Activated CD4-positive, CD25-positive, alpha-beta regulatory T cell treated with anti-CD3 and anti-CD28 coated beads, Interleukin-2, amount 50 U/mL, for 16 hours (primary cell): ENCODE measurements at regions not wholly inside any gene's neighbourhood (a gene's known extent, or its start where the extent isn't known, plus 50 kb on each side); places are given as distances from the start of the nearest gene placed in this dataset.

ENCODE experiments used
- DNase-seq: peaks from one replicate; pipeline ENCODE4 v3.0.0-alpha.2; 2020; ENCODE audit warnings: low read depth, low spot score

- DNase-seq, result peak; percentile 29
Measured at GRCh38 chr14:50038398-50039119, 77.8 kb downstream of the VCPKMT start.

DNA sequence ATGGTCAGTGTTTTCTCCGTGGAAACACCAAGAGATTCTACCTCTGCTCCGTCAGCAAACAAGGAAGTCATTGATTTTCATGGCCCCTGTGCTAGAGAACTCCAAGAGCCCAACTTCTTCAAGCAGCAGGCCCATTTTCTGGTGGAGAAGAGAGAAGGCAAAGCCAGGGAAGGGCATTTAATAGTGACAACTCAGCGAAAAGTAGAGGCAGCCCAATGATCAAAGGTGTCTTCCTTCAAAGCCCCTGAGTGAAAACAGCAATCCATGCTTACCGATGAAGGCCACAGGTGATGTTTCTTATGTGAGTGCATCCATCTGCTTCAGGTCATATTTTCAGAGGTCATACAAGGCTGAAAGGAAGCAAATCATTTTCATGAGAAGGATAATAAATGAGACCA lies 77.3 kb downstream of the VCPKMT start:
- DNase-seq, result no peak

DNA sequence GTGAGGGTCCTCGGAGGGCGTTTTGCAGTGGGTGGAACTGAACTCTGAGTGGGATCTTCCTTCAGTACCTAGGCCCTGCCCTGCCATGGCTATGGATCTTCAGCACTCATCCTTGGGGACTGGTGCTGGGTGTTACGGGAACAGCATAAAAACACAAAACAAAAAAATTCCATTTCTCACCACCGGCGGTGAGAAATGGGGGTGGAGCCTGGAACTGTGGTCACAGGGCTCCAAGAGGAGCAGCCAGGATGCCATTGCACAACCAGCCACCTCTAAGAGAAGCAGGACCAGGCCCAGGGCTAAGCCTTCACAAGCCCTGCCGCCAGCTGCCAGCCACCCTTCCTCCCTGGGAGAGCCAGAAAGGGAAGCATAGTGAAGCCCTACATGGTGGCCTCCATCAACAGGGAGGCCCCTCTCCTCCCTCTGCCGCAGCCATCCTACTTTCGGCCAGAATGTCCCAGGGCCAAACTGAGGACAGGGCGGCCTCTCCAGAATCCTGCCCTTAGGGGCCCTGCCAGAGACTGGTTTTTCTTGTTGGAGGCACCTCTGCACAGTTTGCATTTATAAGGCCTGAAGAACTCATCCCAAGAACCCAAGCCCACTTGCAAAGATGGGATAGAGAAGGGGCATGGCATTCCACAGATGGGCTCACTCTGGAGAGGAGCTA lies 76.5 kb downstream of the VCPKMT start:
- DNase-seq, result no peak

DNA sequence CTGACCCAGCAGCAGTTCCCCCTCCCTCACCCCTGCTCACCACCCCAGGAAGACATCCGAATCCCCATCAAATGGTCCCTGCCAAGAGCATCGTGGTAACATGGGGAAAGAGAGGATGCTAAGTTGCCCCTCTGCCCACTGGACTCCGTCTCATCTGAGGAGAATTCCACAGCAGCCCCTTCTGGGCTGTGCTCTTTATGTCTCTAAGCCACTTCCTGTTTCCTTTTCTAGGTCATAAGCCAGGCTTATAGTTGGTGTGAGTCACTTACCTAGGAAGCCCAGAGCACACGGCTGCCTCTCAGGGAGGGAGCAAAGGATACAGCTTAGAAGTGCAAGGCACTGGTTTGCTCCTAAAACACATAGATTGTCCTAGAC lies 76.0 kb downstream of the VCPKMT start:
- no peak for DNase-seq

DNA sequence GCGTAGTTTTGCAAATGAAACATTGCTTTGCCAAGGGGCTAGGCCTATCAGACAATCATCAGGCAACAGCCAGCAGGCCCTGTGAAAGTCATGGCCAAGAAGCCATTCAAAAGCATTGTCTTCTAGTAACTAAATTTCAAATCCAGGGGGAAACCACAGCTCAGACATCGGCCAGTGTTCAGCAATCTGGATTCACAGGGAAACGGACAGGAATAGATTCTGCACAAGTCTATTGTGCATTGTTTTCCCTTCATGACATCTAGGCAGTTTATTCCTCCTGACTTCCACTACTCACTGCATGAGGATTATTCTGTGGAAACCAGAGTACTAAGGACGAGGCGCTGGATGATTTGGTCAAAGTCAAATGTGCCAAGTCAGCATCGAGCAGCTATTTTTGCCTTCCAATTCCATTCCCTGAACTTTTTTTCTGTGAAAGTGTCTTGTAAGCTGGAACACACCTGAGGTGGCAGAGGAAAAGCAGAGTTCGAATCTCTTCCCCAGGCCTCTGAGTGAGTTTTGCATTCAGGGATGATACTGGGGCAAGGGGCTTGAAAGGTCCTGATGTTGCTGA lies 75.4 kb downstream of the VCPKMT start:
- DNase-seq, result no peak

- DNase-seq, result no peak
Measured at GRCh38 chr14:50041980-50042379, 74.4 kb downstream of the VCPKMT start.

DNA sequence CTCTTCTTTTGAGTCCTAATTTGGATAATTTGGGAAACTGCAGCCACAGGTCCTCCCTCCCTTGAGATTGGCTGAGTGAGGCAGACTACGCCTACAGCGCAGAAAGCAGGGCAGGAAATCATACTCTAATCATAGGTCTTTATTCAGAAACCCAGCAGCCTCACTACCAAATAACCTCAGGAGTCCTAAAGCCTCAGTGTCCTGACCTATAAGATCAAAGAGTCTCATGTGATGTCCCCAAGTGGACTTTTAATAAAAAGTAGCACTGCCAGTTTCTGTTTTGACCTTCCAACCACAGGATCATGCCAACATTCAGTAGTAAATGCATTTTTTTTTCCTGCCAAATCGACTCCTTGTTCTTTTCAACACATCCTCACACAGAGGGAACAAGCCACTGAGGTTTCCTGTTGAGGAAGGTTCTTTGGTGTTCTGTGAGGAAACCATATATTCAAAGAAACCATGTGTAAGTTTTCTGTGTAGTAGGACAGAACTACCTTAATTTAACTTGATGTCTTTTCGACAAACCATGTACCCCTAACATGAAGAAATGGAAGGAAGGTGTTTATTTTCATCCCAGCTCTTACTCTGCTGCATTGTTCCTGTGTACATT lies 72.2 kb downstream of the VCPKMT start:
- DNase-seq, result no peak

DNA sequence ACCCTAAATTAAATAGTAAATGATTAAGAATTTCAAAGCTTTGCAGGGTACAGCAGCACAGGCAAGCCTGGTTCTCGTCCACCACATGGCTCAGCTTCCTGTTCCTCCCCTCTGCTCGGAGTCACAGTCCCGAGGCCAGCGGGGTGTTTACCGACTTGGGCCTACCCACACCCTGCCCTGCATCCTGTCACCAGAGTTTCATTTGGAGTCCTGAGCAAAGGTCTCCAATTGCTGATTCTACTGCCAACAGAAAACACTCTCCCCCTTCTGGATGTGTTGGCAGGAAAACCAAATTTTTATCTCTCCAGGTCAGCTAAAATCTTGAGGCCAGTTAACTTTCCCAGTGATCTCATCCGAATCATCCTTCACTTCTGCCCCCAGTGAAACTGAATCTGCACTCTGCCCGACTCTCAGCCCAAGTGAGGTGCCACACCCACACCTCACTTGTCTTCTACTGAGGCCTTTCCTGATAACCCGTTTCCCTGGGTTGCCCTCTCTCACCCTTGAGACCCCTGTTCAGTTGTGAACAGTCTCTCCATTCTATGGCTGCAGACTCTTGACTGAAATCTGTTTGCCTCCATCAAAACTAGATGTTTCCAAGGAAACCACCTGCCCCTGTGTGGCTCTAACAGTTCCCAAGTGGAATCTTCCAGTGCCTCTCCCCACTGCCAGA lies 71.2 kb downstream of the VCPKMT start:
- DNase-seq, result peak; percentile 32

DNA sequence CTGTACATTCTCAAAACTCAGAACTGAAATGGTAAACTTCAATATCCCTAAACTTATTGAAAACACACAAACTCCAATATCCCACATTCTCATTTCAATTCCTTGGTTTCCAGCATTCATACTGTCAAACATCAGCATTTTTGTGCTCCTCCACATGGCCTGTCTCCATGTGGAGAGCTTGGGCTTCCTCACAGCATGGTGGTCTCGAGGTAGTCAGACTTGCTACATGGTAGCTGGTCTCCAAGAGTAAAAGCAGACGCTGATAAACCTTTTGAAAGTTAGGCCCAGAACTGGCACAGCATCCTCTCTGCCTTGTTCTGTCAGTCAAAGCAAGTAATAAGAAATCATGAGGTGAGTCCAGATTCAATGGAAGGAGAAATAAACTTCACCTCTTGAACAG lies 70.5 kb downstream of the VCPKMT start:
- DNase-seq, result no peak

- no peak for DNase-seq
Measured at GRCh38 chr14:50047274-50047676, 69.1 kb downstream of the VCPKMT start.

GRCh38 chr14:50049093-50049492 lies 67.3 kb downstream of the VCPKMT start:
- DNase-seq, result no peak

- DNase-seq, result no peak
Measured at GRCh38 chr14:50049703-50050570, 66.4 kb downstream of the VCPKMT start.

DNA sequence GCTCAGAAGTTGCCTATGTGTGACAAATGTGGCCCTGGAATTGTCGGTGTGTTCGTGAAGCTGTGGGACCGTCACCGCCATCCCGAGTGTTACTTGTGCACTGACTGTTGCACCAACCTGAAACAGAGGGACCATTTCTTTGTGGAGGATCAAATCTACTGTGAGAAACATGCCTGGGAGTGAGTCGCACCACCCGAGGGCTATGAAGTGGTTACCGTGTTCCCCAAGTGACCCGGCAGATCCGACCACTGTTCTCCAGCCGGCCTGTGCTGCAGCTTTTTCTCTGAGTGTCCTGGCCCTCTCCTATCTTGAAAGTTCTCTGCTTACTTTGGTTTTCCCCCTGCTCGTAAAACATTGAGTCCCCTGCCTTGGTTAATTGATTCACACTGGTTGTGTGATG lies 65.3 kb downstream of the VCPKMT start:
- DNase-seq, result no peak

- DNase-seq, result no peak
Measured at GRCh38 chr14:50051706-50052105, 64.7 kb downstream of the VCPKMT start.

DNA sequence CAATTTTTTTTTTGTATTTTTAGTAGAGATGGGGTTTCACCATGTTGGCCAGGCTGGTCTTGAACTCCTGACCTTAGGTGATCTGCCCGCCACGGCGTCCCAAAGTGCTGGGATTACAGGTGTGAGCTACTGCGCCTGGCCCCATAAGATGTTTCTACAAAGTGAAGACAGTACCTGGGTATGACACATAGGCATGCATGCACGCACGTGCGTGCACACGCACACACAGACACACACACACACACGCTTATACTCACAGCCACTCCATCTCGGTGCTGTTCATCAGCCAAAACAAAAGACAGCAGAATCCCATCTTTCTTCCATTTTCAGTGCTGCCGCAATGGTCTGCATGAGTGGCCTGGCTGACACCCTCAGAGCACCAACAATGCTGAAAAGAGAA lies 63.9 kb downstream of the VCPKMT start:
- no peak for DNase-seq

- no peak for DNase-seq
Measured at GRCh38 chr14:50053935-50054334, 62.4 kb downstream of the VCPKMT start.

- no peak for DNase-seq
Measured at GRCh38 chr14:50055461-50056228, 60.7 kb downstream of the VCPKMT start.

DNA sequence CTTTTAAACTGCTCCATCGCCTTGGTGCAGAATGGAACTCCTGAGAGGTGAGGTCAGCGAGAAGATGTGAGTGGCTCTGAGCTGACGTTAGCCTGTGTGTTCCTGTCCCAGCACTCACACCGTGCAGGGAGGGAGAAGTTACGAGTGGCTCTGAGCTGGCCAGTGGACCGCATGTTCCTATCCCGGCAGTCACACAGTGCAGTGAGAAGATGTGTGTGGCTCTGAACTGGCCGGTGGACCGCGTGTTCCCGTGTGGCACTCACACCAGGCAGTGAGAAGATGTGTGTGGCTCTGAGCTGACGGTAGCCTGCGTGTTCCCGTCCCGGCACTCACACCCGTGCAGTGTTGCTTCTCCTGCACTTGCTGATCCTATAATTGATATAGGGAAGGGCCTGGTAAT lies 59.9 kb downstream of the VCPKMT start:
- DNase-seq, result no peak

DNA sequence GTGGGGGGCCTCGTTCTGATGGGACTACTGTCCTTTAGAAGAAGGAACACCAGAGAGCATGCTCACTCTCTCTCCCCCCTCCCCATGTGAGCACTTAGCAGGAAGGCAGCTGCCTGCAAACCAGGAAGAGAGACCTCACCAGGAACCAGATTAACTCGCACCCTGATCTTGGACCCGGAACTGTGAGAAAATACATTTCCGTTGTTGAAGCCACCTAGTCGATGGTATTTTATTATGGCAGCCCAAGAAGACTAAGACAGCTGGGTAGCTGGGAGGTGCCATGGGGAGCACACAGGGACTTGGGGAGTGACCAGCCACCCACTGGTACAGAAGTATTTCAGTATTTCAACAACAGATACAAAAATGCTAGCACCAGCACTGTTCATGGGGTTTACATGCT lies 59.0 kb downstream of the VCPKMT start:
- DNase-seq, result no peak

DNA sequence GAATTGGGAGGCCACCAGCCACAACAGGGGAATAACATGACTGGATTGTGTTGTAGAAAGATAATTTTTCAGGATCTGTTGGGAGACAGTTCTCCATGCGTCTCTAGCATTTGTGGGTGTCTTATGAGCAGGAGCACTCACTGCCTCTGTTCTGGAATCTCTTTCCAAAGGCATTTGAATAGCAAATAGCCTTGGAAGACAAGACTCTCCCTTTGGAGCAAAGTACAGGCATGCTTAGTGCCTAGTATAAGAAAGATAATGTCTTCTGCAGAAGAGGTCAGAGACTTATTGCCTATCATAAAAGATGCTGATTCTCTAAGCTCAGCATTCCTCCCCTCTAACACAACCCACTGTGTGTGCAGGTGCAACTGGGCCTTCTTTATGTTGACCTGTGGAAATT lies 58.3 kb downstream of the VCPKMT start:
- DNase-seq, result no peak
